ENCODE measurements at regions not wholly inside any gene's neighbourhood (a gene's known extent, or its start where the extent isn't known, plus 50 kb on each side); places are given as distances from the start of the nearest gene placed in this dataset.

GRCh38 chr10:128759174-128759573 lies 633.0 kb upstream of the MKI67 start:
- no peak for DNase-seq
- Histone ChIP-seq H3K36me3 (no peaks in the 10 kb centered on the region), H3K4me1 (no peaks in the 10 kb centered on the region), H3K27ac (no peak overlapping the region), H3K27me3 (no peaks in the 10 kb centered on the region), H3K4me3 (no peak overlapping the region), H3K9me3 (no peaks in the 10 kb centered on the region)
- intact Hi-C loops (cut with DNase I), result no loop called here
- 87 to 88% methylated on average over 8 of the region's 8 CpGs for WGBS, 2 donors
- TF ChIP-seq, protein P1, sequence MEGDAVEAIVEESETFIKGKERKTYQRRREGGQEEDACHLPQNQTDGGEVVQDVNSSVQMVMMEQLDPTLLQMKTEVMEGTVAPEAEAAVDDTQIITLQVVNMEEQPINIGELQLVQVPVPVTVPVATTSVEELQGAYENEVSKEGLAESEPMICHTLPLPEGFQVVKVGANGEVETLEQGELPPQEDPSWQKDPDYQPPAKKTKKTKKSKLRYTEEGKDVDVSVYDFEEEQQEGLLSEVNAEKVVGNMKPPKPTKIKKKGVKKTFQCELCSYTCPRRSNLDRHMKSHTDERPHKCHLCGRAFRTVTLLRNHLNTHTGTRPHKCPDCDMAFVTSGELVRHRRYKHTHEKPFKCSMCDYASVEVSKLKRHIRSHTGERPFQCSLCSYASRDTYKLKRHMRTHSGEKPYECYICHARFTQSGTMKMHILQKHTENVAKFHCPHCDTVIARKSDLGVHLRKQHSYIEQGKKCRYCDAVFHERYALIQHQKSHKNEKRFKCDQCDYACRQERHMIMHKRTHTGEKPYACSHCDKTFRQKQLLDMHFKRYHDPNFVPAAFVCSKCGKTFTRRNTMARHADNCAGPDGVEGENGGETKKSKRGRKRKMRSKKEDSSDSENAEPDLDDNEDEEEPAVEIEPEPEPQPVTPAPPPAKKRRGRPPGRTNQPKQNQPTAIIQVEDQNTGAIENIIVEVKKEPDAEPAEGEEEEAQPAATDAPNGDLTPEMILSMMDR (IDR thresholded peaks at IDR 0.05), result no peak
- TF ChIP-seq EP300 (IDR thresholded peaks at IDR 0.05) (no peak), POLR2AphosphoS5 (IDR thresholded peaks at IDR 0.05) (no peak), POLR2A (IDR thresholded peaks at IDR 0.05) (no peak)

DNA sequence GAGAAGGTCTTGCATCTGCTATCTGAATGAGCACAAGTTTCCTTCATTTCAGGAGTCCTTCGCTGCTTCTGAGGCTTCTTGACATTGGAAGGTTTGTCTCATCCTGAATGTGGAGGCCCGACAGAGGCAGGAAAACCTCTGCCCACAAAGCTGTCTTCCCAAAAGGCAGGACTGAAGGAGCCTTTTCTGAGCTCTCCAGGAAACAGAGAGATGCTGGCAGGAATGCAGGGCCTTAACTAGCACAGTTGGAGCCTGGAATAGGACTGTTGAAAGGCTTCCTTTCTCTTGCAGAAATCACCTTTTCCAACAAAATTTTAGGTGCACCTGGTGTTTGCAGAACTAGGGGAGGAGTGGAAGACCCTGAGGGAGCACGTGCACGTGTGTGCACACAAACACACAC lies 637.4 kb upstream of the MKI67 start:
- no peak for DNase-seq
- WGBS, 2 donors, result 75 to 90% methylated on average over 4 of the region's 4 CpGs

GRCh38 chr10:128764190-128764589 lies 638.0 kb upstream of the MKI67 start:
- 88 to 89% methylated on average over 11 of the region's 11 CpGs for WGBS, 2 donors

More for the DNA sequence above, 637.4 kb upstream of the MKI67 start:
- no peaks in the 10 kb centered on the region for H3K9me3 ChIP-seq
- no peaks in the 10 kb centered on the region for H3K4me1 ChIP-seq
- no peak overlapping the region for H3K27ac ChIP-seq
- TF ChIP-seq POLR2A (IDR thresholded peaks at IDR 0.05) (no peak), POLR2AphosphoS5 (IDR thresholded peaks at IDR 0.05) (no peak), EP300 (IDR thresholded peaks at IDR 0.05) (no peak)
- TF ChIP-seq, protein P1 (IDR thresholded peaks at IDR 0.05), result no peak
- intact Hi-C loops (cut with DNase I), result no loop called here
- no peak overlapping the region for H3K4me3 ChIP-seq
- H3K27me3 ChIP-seq, result no peaks in the 10 kb centered on the region
- H3K36me3 ChIP-seq, result no peaks in the 10 kb centered on the region

GRCh38 chr10:128766915-128767314 lies 640.7 kb upstream of the MKI67 start:
- intact Hi-C loops (cut with DNase I), result no loop called here
- no peak for DNase-seq
- Histone ChIP-seq H3K9me3 (no peaks in the 10 kb centered on the region), H3K27me3 (no peaks in the 10 kb centered on the region), H3K4me1 (no peaks in the 10 kb centered on the region), H3K4me3 (no peak overlapping the region), H3K36me3 (no peaks in the 10 kb centered on the region), H3K27ac (no peak overlapping the region)
- TF ChIP-seq, protein P1 (IDR thresholded peaks at IDR 0.05), result no peak
- TF ChIP-seq POLR2AphosphoS5 (IDR thresholded peaks at IDR 0.05) (no peak), POLR2A (IDR thresholded peaks at IDR 0.05) (no peak), EP300 (IDR thresholded peaks at IDR 0.05) (no peak)
- 74 to 75% methylated on average over 2 of the region's 2 CpGs for WGBS, 2 donors

More at GRCh38 chr10:128764190-128764589, 638.0 kb upstream of the MKI67 start:
- Histone ChIP-seq H3K4me1 (no peaks in the 10 kb centered on the region), H3K4me3 (no peak overlapping the region), H3K9me3 (no peaks in the 10 kb centered on the region), H3K27ac (no peak overlapping the region), H3K36me3 (no peaks in the 10 kb centered on the region), H3K27me3 (no peaks in the 10 kb centered on the region)
- no peak for TF ChIP-seq POLR2A (IDR thresholded peaks at IDR 0.05)
- no peak for TF ChIP-seq POLR2AphosphoS5 (IDR thresholded peaks at IDR 0.05)
- TF ChIP-seq, protein P1 (IDR thresholded peaks at IDR 0.05), result no peak
- TF ChIP-seq EP300 (IDR thresholded peaks at IDR 0.05), result no peak
- intact Hi-C loops (cut with DNase I), result no loop called here
- DNase-seq, result no peak

DNA sequence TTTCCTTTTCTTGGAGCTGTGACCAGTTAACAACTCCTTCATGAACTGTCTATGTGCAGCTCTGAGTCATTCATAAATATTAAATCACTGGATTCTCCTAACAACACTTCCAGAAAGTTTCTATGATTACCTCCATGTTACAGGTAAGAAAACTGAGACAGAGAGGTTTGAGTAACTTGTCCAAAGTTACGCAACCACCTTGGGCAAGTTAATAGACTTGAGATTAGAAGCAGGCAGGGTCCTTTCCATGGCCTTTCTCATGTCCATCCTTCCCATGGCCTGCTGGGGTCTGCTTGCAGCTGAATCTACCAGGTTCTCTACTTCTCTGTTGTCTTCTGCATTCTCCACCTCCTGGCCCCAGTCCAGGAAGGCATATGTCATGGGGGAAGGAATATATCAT lies 648.8 kb upstream of the MKI67 start:
- Histone ChIP-seq H3K36me3 (no peaks in the 10 kb centered on the region), H3K27ac (no peak overlapping the region), H3K27me3 (no peaks in the 10 kb centered on the region), H3K9me3 (no peaks in the 10 kb centered on the region), H3K4me1 (peaks cover 0 to 6% (median 0%) of the 10 kb centered on the region in 4 donors), H3K4me3 (no peak overlapping the region)
- no peak for TF ChIP-seq EP300 (IDR thresholded peaks at IDR 0.05)
- TF ChIP-seq POLR2A (IDR thresholded peaks at IDR 0.05), result no peak
- TF ChIP-seq, protein P1 (IDR thresholded peaks at IDR 0.05), result no peak
- TF ChIP-seq POLR2AphosphoS5 (IDR thresholded peaks at IDR 0.05), result no peak
- DNase-seq, result no peak
- intact Hi-C loops (cut with DNase I), result no loop called here
- 94 to 98% methylated on average over 1 of the region's 1 CpG for WGBS, 2 donors

All from sigmoid colon (tissue), 6 donors.